Upper lobe of left lung (tissue), 6 donors: ENCODE measurements at regions not wholly inside any gene's neighbourhood (a gene's known extent, or its start where the extent isn't known, plus 50 kb on each side); places are given as distances from the start of the nearest gene placed in this dataset.

Source experiments
- ATAC-seq, 2 donors: fragments of 200-7000 bp; cut with Tn5 transposase; one replicate each; pipeline ENCODE4 v1.9.1; 2022; ENCODE audit warnings: mild to moderate bottlenecking in 2 of 2, moderate library complexity in 2 of 2; ENCODE audit not compliant: low FRiP score in 2 of 2
- DNase-seq, 2 donors: peaks; one replicate each; pipeline ENCODE4 v3.0.0-alpha.2; 2019 to 2020
- H3K27ac ChIP-seq, 4 donors: fragments of 200-600 bp; sonication (generic); one replicate each; pipeline ENCODE4 v1.5.1; 2016 to 2019
- H3K27me3 ChIP-seq, 4 donors: fragments of 200-600 bp; sonication (generic); one replicate each; pipeline ENCODE4 v1.5.1; 2017 to 2019
- H3K36me3 ChIP-seq, 4 donors: fragments of 200-600 bp; sonication (generic); one replicate each; pipeline ENCODE4 v1.5.1; 2016 to 2019
- H3K4me1 ChIP-seq, 4 donors: fragments of 200-600 bp; sonication (generic); one replicate each; pipeline ENCODE4 v1.5.1; 2018 to 2019
- H3K4me3 ChIP-seq, 4 donors: fragments of 200-600 bp; sonication (generic); one replicate each; pipeline ENCODE4 v1.5.1; 2017 to 2019; ENCODE audit warnings: mild to moderate bottlenecking in 2 of 4, moderate library complexity in 1 of 4
- H3K9me3 ChIP-seq, 4 donors: fragments of 200-600 bp; sonication (generic); one replicate each; pipeline ENCODE4 v1.5.1; 2018 to 2019
- CTCF ChIP-seq, 6 experiments: fragments of 450-650 bp in 4 of 6; fragments of 200-600 bp in 2 of 6; sonication (generic) in 2 of 6; IDR thresholded peaks; one replicate each; pipeline ENCODE4 v1.5.1; 2016 to 2019; ENCODE audit warnings: antibody characterized with exemption in 6 of 6
- EP300 ChIP-seq, 4 donors: sonication (generic); formaldehyde crosslinking; IDR thresholded peaks; one replicate each; pipeline ENCODE4 v1.5.1; 2017; ENCODE audit warnings: antibody characterized with exemption in 4 of 4, control low read depth in 2 of 4
- POLR2A ChIP-seq, 4 donors: fragments of 450-650 bp; IDR thresholded peaks; one replicate each; pipeline ENCODE4 v1.5.1; 2016 to 2017; ENCODE audit warnings: antibody characterized with exemption in 4 of 4, mild to moderate bottlenecking in 2 of 4
- POLR2AphosphoS5 ChIP-seq, 2 donors: sonication (generic); formaldehyde crosslinking; IDR thresholded peaks; one replicate each; pipeline ENCODE4 v1.5.1; 2017; ENCODE audit warnings: antibody characterized with exemption in 2 of 2
- WGBS, 2 donors: methylation state at CpG; one replicate each; pipeline ENCODE4 v1.1.5; 2017 to 2018; 5-methylcytosine and 5-hydroxymethylcytosine counted together
- donor health status: DM: no; HTN: no; CAD: no; lungs with moderate emphysema.
- donor health status: DM: no; HTN: yes; CAD: no; lungs with severe emphysema.

DNA sequence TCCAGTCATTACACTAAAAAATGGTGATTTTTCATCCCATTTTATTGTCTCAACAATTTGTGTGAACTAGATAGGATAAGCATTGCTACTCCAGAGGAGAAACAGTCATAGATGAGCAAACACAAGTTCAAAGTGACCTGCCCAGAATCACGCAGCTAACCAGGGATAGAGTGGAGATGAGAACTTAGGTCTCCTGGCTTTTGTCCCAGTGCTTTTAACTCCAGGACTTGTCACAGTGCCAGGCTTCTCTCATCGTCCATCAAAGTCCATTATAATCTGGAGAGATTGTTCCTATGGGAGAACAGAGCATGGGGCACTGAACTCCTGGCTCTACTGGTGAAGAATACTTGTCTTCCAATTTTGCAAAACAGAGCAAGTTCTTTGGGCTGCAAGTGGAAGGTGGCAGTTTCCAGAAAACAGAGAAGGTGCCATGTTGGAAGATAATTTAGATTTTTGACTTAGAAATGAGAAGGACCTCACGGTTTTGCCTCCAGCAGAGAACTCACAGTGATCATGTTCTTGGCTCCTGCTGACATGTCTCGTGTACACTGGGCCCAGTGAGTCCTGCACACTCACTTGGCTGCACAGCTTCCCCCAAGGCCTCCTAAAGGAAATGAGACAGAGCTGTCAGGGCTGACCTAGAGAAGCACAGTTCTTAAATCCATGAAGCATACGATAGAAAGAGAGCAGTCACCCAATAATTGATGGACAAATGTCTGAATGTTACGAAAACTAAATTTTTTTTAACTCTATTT, 322.9 kb upstream of the NRP1 start:
- H3K4me3 ChIP-seq: no peak overlapping the region
- H3K9me3 ChIP-seq: no peaks in the 10 kb centered on the region
- H3K27ac ChIP-seq: no peak overlapping the region
- no peaks in the 10 kb centered on the region for H3K27me3 ChIP-seq
- H3K36me3 ChIP-seq: no peaks in the 10 kb centered on the region
- ATAC-seq (no peak), DNase-seq (no peak)
- 67 to 73% methylated on average over 6 of the region's 6 CpGs for WGBS, 2 donors
- peaks cover under 1 to 11% (median 8%) of the 10 kb centered on the region in 4 donors for H3K4me1 ChIP-seq
- no peak for TF ChIP-seq POLR2AphosphoS5 (IDR thresholded peaks at IDR 0.05)
- TF ChIP-seq EP300 (IDR thresholded peaks at IDR 0.05): no peak
- no peak for TF ChIP-seq CTCF (IDR thresholded peaks at IDR 0.05)
- no peak for TF ChIP-seq POLR2A (IDR thresholded peaks at IDR 0.05)

DNA sequence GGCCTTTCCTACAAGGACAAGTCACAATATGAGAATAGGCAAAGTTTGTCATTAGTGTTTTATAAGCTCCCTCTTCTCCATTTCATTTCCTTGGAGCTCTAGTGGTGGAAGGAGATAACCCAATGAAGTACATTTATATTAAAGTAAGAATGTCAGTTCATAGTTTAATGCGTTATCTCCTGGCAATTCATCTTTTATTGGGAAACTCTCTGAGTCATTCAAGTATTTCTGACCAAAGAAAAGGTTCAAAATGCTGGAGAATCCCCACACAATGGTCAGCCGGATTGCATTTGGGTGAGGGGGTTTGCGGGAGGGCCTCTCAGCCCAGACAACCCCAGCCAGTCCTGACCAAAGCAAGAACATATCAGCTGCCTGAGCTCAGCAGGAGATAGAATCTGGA, 321.5 kb upstream of the NRP1 start:
- no peak overlapping the region for H3K4me3 ChIP-seq
- DNase-seq (no peak), ATAC-seq (no peak)
- H3K9me3 ChIP-seq: no peaks in the 10 kb centered on the region
- H3K36me3 ChIP-seq: no peaks in the 10 kb centered on the region
- H3K4me1 ChIP-seq: no peaks in the 10 kb centered on the region
- H3K27ac ChIP-seq: no peak overlapping the region
- no peaks in the 10 kb centered on the region for H3K27me3 ChIP-seq
- TF ChIP-seq EP300 (IDR thresholded peaks at IDR 0.05) (no peak), POLR2AphosphoS5 (IDR thresholded peaks at IDR 0.05) (no peak), POLR2A (IDR thresholded peaks at IDR 0.05) (no peak), CTCF (IDR thresholded peaks at IDR 0.05) (no peak)
- WGBS, 2 donors: 85 to 96% methylated on average over 3 of the region's 3 CpGs

GRCh38 chr10:33655165-33655815, 320.8 kb upstream of the NRP1 start:
- TF ChIP-seq POLR2A (IDR thresholded peaks at IDR 0.05): no peak
- TF ChIP-seq EP300 (IDR thresholded peaks at IDR 0.05): no peak
- no peak for TF ChIP-seq CTCF (IDR thresholded peaks at IDR 0.05)
- TF ChIP-seq POLR2AphosphoS5 (IDR thresholded peaks at IDR 0.05): no peak
- ATAC-seq: no peak
- Histone ChIP-seq H3K27me3 (no peaks in the 10 kb centered on the region), H3K4me1 (no peaks in the 10 kb centered on the region), H3K4me3 (no peak overlapping the region), H3K9me3 (no peaks in the 10 kb centered on the region), H3K36me3 (no peaks in the 10 kb centered on the region), H3K27ac (no peak overlapping the region)
- 77 to 79% methylated on average over 8 of the region's 8 CpGs for WGBS, 2 donors
- no peak for DNase-seq

- H3K4me1 ChIP-seq: no peaks in the 10 kb centered on the region
- H3K27me3 ChIP-seq: no peaks in the 10 kb centered on the region
- H3K4me3 ChIP-seq: no peak overlapping the region
- ATAC-seq (no peak), DNase-seq (no peak)
- H3K9me3 ChIP-seq: no peaks in the 10 kb centered on the region
- TF ChIP-seq CTCF (IDR thresholded peaks at IDR 0.05) (no peak), POLR2AphosphoS5 (IDR thresholded peaks at IDR 0.05) (no peak), EP300 (IDR thresholded peaks at IDR 0.05) (no peak), POLR2A (IDR thresholded peaks at IDR 0.05) (no peak)
- H3K36me3 ChIP-seq: no peaks in the 10 kb centered on the region
- WGBS, 2 donors: 75 to 79% methylated on average over 7 of the region's 7 CpGs
- H3K27ac ChIP-seq: no peak overlapping the region
These were observed 319.3 kb upstream of the NRP1 start for GRCh38 chr10:33653584-33654367.
